ENCODE measurements at regions not wholly inside any gene's neighbourhood (a gene's known extent, or its start where the extent isn't known, plus 50 kb on each side); places are given as distances from the start of the nearest gene placed in this dataset.

DNA sequence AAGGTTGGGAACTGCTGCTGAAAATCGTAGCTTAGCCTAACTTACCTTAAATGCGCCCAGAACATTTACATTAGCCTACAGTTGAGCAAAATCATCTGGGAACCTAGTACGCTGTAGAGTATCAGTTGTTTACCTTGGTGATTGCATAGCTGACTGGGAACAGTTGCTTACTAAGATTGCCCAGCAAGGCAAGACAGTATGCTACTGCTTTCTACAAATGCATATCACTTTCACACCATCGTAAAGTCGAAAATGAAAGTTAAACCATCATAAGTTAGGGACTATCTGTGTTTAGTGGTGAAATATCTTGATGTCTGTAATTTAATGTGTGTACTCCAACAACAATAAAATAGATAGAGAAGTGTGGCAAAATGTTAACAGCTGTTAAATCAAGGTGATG lies 1670.6 kb upstream of the PCDH20 start:
- H3K27ac ChIP-seq (ENCODE audit: low read depth, low read length), result no peak overlapping the region
- no peak overlapping the region for H3K9ac ChIP-seq (ENCODE audit: low read length)
- no peak for TF ChIP-seq EZH2phosphoT487 (IDR thresholded peaks at IDR 0.05; ENCODE audit: borderline replicate concordance)
- TF ChIP-seq FOSL1 (IDR thresholded peaks at IDR 0.05; ENCODE audit: low read depth), result no peak
- TF ChIP-seq ZNF274 (IDR thresholded peaks at IDR 0.05; ENCODE audit: low read depth, low read length), result no peak
- no peaks in the 10 kb centered on the region for H4K20me1 ChIP-seq (ENCODE audit: insufficient read depth)
- no peak overlapping the region for H3K4me3 ChIP-seq (replicated peaks in 1 of 2; ENCODE audit: low read depth in 1 of 2, low read length in 2 of 2)
- no peaks in the 10 kb centered on the region for H3K79me2 ChIP-seq (ENCODE audit: insufficient read depth, low read length)
- ChIA-PET RAD21 (ENCODE audit: low non-redundant PET in 1 of 2, low total read pairs in 2 of 2, uncharacterized antibody in 2 of 2, unreplicated experiment in 2 of 2) (no interaction called here), POLR2A (no interaction called here), CTCF (no interaction called here)
- no peaks in the 10 kb centered on the region for H3K9me3 ChIP-seq (ENCODE audit: control insufficient read depth in 1 of 2, insufficient read depth in 1 of 2, low read depth in 1 of 2, low read length in 2 of 2)
- ATAC-seq (no peak), DNase-seq (ENCODE audit: low read depth, low spot score) (no peak)
- intact Hi-C loops (cut with micrococcal nuclease), result no loop called here
- H3K4me1 ChIP-seq (ENCODE audit: control insufficient read depth in 1 of 2, insufficient read depth in 2 of 2, low read length in 2 of 2), result no peaks in the 10 kb centered on the region
- BruUV-seq (replicated peaks), result no TSS peak
- no peak overlapping the region for H2AFZ ChIP-seq (ENCODE audit: low read depth, low read length, poor library complexity, severe bottlenecking)
- no peak overlapping the region for H3K4me2 ChIP-seq (ENCODE audit: low read length)
- no peaks in the 10 kb centered on the region for H3K27me3 ChIP-seq (ENCODE audit: insufficient read depth, low read length)
- H3K36me3 ChIP-seq (ENCODE audit: control insufficient read depth in 1 of 2, insufficient read depth in 2 of 2, low read length in 2 of 2), result no peaks in the 10 kb centered on the region
- no peaks in the 10 kb centered on the region; the same call in 1 of the 2 replicates for H3K9me2 ChIP-seq (ENCODE audit: insufficient read depth)

DNA sequence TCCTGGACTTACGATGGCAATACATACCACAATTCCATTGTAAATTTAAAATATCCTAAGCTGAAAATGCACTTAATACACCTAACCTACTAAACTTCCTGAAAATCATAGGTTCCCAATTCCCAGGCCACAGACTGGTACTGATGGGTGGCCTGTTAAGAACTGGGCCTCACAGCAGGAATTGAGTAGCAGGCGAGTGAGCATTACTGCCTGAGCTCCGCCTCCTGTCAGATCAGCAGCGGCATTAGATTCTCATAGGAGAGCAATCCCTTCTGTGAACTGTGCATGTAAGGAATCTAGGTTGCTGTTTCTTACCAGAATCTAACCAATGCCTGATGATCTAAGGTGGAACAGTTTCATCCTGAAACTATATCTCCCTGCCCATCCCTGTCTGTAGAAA lies 1670.2 kb upstream of the PCDH20 start:
- intact Hi-C loops (cut with micrococcal nuclease), result no loop called here
- no peaks in the 10 kb centered on the region for H3K36me3 ChIP-seq (ENCODE audit: control insufficient read depth in 1 of 2, insufficient read depth in 2 of 2, low read length in 2 of 2)
- no peaks in the 10 kb centered on the region for H3K4me1 ChIP-seq (ENCODE audit: control insufficient read depth in 1 of 2, insufficient read depth in 2 of 2, low read length in 2 of 2)
- H3K27me3 ChIP-seq (ENCODE audit: insufficient read depth, low read length), result no peaks in the 10 kb centered on the region
- no TSS peak for BruUV-seq (replicated peaks)
- no peaks in the 10 kb centered on the region for H4K20me1 ChIP-seq (ENCODE audit: insufficient read depth)
- ATAC-seq (no peak), DNase-seq (ENCODE audit: low read depth, low spot score) (no peak)
- H3K9ac ChIP-seq (ENCODE audit: low read length), result no peak overlapping the region
- H2AFZ ChIP-seq (ENCODE audit: low read depth, low read length, poor library complexity, severe bottlenecking), result no peak overlapping the region
- H3K4me3 ChIP-seq (replicated peaks in 1 of 2; ENCODE audit: low read depth in 1 of 2, low read length in 2 of 2), result no peak overlapping the region
- no peaks in the 10 kb centered on the region; the same call in 1 of the 2 replicates for H3K9me2 ChIP-seq (ENCODE audit: insufficient read depth)
- no peaks in the 10 kb centered on the region for H3K79me2 ChIP-seq (ENCODE audit: insufficient read depth, low read length)
- TF ChIP-seq FOSL1 (IDR thresholded peaks at IDR 0.05; ENCODE audit: low read depth) (no peak), ATF3 (IDR thresholded peaks at IDR 0.05) (no peak), SP1 (IDR thresholded peaks at IDR 0.05; ENCODE audit: low read depth) (no peak), MAX (IDR thresholded peaks at IDR 0.05) (no peak), POLR2A (IDR thresholded peaks at IDR 0.05; ENCODE audit: borderline replicate concordance, extremely low read depth, insufficient read depth, insufficient read length) (no peak), ELF1 (IDR thresholded peaks at IDR 0.05; ENCODE audit: borderline replicate concordance, low read depth) (no peak), EZH2 (IDR thresholded peaks at IDR 0.05) (no peak), CBX3 (IDR thresholded peaks at IDR 0.05; ENCODE audit: low read depth) (no peak), SIN3A (IDR thresholded peaks at IDR 0.05; ENCODE audit: low read depth) (no peak), ZBTB33 (IDR thresholded peaks at IDR 0.05; ENCODE audit: extremely low read depth, insufficient replicate concordance, low read length) (no peak)
- H3K27ac ChIP-seq (ENCODE audit: low read depth, low read length), result no peak overlapping the region
- ChIA-PET POLR2A (no interaction called here), RAD21 (ENCODE audit: low non-redundant PET in 1 of 2, low total read pairs in 2 of 2, uncharacterized antibody in 2 of 2, unreplicated experiment in 2 of 2) (no interaction called here), CTCF (no interaction called here)
- no peak overlapping the region for H3K4me2 ChIP-seq (ENCODE audit: low read length)
- no peaks in the 10 kb centered on the region for H3K9me3 ChIP-seq (ENCODE audit: control insufficient read depth in 1 of 2, insufficient read depth in 1 of 2, low read depth in 1 of 2, low read length in 2 of 2)

All from HCT116 (cell line).